LNCaP clone FGC (cell line): ENCODE measurements at regions not wholly inside any gene's neighbourhood (a gene's known extent, or its start where the extent isn't known, plus 50 kb on each side); places are given as distances from the start of the nearest gene placed in this dataset.

ENCODE experiments used
- DNase-seq: peaks from one replicate; pipeline ENCODE4 v3.0.0-alpha.2; 2011; ENCODE audit warnings: low read depth
- H3K4me3 ChIP-seq: 2 replicates; pipeline ENCODE4 v1.5.1; 2011; ENCODE audit warnings: mild to moderate bottlenecking, low read depth, low read length, control low read depth
- TF ChIP-seq, protein P1 (sequence below): IDR thresholded peaks from 2 replicates; pipeline ENCODE4 v1.5.1; 2012; ENCODE audit warnings: mild to moderate bottlenecking; ENCODE audit not compliant: control insufficient read depth, insufficient read depth; ENCODE audit errors: extremely low read depth

DNA sequence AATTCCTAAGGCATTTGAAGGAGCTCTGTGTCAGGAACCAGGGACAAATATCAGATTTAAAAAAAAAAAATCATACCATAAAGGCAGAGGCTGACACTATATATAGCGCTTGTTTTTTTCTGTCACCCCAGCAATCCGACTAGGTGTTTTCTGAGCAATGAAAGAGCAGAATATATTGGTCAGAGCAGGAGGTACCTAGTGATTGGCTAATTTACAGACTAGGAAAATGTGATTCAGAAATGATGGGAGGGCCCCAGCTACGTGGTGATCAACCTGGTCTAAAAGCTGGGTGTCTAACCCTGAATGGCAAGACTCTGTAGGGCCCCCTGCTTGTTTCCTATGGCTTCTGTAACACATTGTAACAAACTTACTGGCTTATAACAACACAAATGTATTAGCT lies 195.5 kb upstream of the XYLT1 start:
- no peak overlapping the region for H3K4me3 ChIP-seq
- DNase-seq: no peak
- TF ChIP-seq, protein P1, sequence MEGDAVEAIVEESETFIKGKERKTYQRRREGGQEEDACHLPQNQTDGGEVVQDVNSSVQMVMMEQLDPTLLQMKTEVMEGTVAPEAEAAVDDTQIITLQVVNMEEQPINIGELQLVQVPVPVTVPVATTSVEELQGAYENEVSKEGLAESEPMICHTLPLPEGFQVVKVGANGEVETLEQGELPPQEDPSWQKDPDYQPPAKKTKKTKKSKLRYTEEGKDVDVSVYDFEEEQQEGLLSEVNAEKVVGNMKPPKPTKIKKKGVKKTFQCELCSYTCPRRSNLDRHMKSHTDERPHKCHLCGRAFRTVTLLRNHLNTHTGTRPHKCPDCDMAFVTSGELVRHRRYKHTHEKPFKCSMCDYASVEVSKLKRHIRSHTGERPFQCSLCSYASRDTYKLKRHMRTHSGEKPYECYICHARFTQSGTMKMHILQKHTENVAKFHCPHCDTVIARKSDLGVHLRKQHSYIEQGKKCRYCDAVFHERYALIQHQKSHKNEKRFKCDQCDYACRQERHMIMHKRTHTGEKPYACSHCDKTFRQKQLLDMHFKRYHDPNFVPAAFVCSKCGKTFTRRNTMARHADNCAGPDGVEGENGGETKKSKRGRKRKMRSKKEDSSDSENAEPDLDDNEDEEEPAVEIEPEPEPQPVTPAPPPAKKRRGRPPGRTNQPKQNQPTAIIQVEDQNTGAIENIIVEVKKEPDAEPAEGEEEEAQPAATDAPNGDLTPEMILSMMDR: no peak

DNA sequence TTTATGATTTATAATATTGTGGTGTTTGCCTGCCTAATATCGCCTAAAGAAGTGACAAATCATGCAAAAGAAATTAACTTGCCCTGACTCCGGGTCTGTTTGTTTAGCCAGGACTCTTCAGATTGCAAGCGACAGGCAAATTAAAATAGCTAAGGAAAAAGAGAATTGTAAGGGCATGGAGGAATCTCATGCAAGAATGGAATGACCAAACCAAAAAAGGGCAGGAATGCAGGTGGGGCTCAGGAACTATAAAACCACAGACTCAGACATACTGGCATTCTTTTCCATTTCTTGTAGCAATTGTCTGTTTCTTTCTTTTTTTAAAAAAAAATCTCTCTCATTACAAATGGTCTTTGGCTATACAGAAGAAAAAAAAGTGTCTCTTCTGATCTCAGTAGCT lies 188.1 kb upstream of the XYLT1 start:
- H3K4me3 ChIP-seq: no peak overlapping the region
- DNase-seq: no peak
- TF ChIP-seq, protein P1: no peak

DNA sequence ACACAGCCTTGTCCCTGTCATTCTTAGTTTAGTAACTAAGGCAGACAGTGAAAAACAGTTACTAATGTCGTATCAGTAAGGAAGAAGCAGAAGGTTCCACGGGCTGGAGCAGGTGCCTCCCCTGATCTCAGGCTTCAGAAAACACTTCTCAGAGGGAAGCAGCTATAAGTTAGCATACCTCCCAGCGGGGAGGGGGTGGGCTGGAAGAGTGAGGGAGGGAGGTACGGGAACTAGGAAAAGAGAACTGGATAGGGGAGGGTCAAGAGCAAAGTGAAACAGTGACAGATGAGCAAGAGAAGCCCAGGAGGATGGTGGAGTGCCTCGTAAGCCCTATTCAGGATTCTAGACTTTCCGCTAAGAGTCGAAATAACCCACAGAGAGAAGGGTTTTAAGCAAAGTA lies 186.3 kb upstream of the XYLT1 start:
- no peak for DNase-seq
- TF ChIP-seq, protein P1: no peak
- H3K4me3 ChIP-seq: no peak overlapping the region

DNA sequence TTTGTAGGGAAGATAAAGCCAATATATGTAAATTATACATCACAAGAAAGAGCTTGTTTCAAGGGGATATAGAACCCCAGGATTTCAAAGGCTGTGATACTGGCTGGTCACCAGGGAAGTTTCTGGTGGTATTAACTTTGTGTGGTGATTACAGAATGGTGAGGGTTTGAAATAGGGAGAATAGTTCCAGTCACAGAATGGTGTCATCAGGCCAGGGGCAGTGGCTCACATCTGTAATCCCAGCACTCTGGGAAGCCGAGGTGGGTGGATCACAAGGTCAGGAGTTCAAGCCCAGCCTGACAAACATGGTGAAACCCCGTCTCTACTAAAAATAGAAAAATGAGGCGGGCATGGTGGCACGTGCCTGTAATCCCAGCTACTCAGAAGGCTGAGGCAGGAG lies 183.8 kb upstream of the XYLT1 start:
- no peak overlapping the region for H3K4me3 ChIP-seq
- DNase-seq: no peak
- TF ChIP-seq, protein P1: no peak

DNA sequence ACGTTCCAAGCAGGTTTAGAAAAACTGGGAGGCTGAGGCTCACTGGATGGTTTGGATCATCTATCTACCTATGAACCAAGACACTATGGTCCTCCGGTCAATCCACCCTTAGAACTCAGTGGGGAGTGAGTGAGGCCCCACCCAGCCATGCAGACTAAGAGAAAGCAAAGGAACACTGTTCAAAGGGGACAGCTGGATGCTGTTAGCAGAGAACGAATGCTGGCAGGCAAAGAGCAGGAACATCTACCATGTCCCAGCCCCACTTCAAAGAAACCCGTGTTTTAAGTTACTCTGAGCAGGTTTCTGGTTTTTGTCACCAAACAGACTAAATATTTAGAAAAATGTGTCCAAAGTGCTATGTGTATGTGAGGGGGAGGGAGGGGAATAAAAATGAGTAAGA lies 183.4 kb upstream of the XYLT1 start:
- H3K4me3 ChIP-seq: no peak overlapping the region
- DNase-seq: no peak
- TF ChIP-seq, protein P1: no peak

DNA sequence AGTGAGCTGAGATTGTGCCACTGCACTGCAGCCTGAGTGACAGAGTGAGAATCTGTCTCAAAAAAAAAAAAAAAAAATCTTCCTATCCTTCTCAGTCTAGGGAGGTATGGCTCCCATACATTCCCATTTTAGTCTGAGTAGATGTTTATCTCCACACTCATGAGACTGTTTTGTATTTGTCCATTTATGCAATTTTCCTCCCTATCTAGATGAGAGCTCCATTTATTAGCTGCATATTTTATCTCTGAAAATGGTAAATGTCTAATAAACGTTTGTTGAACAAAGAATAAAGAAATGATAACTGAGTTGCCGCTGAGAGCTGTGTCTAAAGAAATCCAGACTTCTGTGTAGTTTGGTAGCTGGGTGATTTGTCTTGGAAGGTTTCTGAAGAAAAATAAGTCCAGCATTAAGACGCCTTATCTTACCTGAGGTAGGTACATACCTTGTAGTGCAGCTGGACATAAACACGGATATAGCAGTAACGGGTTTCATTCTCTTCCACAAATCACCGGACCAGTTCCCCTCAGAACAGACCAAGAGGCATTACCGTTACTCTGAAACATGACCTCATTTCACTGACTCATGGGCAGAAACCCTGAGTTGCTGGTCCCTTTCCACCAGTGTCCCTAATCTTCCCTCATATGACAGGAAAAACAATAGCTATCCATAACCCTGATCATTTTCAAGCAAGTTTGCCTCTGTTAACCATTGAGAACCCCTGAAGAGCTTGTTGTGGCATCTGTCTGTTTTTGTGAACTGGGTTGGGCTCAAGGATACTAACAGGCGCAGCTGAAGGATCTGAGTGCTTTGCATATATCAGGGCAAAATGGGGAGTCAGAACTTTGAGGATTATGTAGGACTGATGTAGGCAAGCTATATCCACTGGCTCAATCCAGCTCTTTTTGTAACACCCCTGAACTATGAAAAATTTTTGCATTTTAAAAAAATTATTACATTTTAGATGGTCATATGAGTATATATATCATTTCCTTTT lies 177.4 kb upstream of the XYLT1 start:
- no peak for DNase-seq
- TF ChIP-seq, protein P1: no peak
- H3K4me3 ChIP-seq: no peak overlapping the region
